ENCODE measurements at regions not wholly inside any gene's neighbourhood (a gene's known extent, or its start where the extent isn't known, plus 50 kb on each side); places are given as distances from the start of the nearest gene placed in this dataset.

- TF ChIP-seq BCLAF1 (IDR thresholded peaks at IDR 0.05) (no peak), IRF5 (IDR thresholded peaks at IDR 0.05; ENCODE audit: borderline replicate concordance) (no peak), REST (IDR thresholded peaks at IDR 0.05; ENCODE audit: low read depth, low read length) (no peak), STAT3 (IDR thresholded peaks at IDR 0.05; ENCODE audit: low read depth, low read length) (no peak), SP1 (IDR thresholded peaks at IDR 0.05; ENCODE audit: low read depth, low read length) (no peak), ATF2 (IDR thresholded peaks at IDR 0.05; ENCODE audit: low read length) (no peak), FOS (IDR thresholded peaks at IDR 0.05; ENCODE audit: borderline replicate concordance, extremely low read depth, insufficient read length) (no peak), ZNF274 (IDR thresholded peaks at IDR 0.05; ENCODE audit: insufficient read depth, insufficient read length) (no peak)
These were observed 137.4 kb downstream of the OR2K2 start (continued) for GRCh38 chr9:111192650-111193049.

All from GM12878 (cell line).